ENCODE measurements at regions not wholly inside any gene's neighbourhood (a gene's known extent, or its start where the extent isn't known, plus 50 kb on each side); places are given as distances from the start of the nearest gene placed in this dataset.

DNA sequence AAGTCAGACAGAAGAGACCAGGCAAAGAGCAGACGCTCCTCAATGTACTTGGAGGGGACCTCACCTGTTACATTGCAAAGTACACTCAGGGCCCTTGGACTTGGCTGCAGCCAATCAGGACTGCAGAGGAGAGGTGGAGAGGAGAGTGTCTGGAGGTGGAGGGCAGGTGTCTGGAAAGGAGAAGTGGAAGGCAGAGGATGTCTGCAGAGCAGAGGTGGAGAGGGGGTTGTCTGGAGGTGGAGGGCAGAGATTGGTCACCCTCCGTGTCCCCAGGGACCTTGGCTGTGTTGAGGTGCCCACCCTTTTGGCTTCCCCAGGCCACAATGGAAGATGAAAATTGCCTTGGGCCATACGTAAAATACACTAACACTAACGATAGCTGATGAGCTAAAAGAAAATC is 241.3 kb upstream of the IRX2 start:
- Histone ChIP-seq H3K9ac (ENCODE audit: insufficient read depth, low read length) (no peak overlapping the region), H3K36me3 (ENCODE audit: control insufficient read depth, insufficient read depth, low read length) (no peaks in the 10 kb centered on the region), H3K4me3 (replicated peaks in 1 of 4; ENCODE audit: control extremely low read depth in 1 of 4, insufficient read depth in 1 of 4, low read depth in 3 of 4, low read length in 4 of 4) (no peak overlapping the region), H2AFZ (ENCODE audit: low read length) (no peak overlapping the region), H3K9me3 (ENCODE audit: control insufficient read depth, insufficient read depth, low read depth, low read length) (no peaks in the 10 kb centered on the region), H3K27ac (ENCODE audit: insufficient read depth, low read length) (no peak overlapping the region), H3K4me2 (ENCODE audit: extremely low read depth, insufficient read depth, low read length) (no peak overlapping the region), H3K27me3 (ENCODE audit: control insufficient read depth, insufficient read depth, low read length) (no peaks in the 10 kb centered on the region), H3K79me2 (ENCODE audit: control insufficient read depth, insufficient read depth, low read length) (no peaks in the 10 kb centered on the region), H4K20me1 (ENCODE audit: control insufficient read depth, extremely low read depth, insufficient read depth, low read length) (no peaks in the 10 kb centered on the region), H3K4me1 (ENCODE audit: control insufficient read depth, extremely low read depth, insufficient read depth, low read length) (no peaks in the 10 kb centered on the region)
- no peak for DNase-seq (ENCODE audit: low read depth in 2 of 2)
- TF ChIP-seq EZH2 (IDR thresholded peaks at IDR 0.05; ENCODE audit: low read length, missing control alignments) = no peak
- TF ChIP-seq, protein P1, sequence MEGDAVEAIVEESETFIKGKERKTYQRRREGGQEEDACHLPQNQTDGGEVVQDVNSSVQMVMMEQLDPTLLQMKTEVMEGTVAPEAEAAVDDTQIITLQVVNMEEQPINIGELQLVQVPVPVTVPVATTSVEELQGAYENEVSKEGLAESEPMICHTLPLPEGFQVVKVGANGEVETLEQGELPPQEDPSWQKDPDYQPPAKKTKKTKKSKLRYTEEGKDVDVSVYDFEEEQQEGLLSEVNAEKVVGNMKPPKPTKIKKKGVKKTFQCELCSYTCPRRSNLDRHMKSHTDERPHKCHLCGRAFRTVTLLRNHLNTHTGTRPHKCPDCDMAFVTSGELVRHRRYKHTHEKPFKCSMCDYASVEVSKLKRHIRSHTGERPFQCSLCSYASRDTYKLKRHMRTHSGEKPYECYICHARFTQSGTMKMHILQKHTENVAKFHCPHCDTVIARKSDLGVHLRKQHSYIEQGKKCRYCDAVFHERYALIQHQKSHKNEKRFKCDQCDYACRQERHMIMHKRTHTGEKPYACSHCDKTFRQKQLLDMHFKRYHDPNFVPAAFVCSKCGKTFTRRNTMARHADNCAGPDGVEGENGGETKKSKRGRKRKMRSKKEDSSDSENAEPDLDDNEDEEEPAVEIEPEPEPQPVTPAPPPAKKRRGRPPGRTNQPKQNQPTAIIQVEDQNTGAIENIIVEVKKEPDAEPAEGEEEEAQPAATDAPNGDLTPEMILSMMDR (conservative IDR thresholded peaks at IDR 0.05 in 1 of 2, IDR thresholded peaks at IDR 0.05 in 1 of 2; ENCODE audit: low read depth in 1 of 2, low read length in 2 of 2) = no peak

DNA sequence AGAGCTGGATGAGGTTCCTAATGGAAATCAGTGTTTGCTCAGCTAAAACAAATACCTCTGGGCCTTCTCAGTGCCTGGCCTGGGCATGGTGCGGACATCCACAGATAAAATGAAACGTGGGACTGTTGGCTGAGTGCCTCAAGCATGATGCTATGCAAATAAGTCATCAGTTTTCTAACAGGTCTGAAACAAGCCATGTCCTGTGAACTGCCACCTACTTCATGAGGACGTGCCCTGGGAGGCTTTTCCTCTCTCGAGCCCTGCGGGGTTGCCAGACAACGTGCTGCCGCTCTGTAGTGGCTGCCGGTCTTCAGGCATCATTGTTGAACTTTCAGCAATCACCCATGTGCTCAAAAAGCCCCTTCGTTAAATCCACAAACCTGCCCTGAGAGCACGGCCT is 240.4 kb upstream of the IRX2 start:
- H3K9me3 ChIP-seq (ENCODE audit: control insufficient read depth, insufficient read depth, low read depth, low read length) = no peaks in the 10 kb centered on the region
- no peak for TF ChIP-seq EZH2 (IDR thresholded peaks at IDR 0.05; ENCODE audit: low read length, missing control alignments)
- TF ChIP-seq, protein P1 (conservative IDR thresholded peaks at IDR 0.05 in 1 of 2, IDR thresholded peaks at IDR 0.05 in 1 of 2; ENCODE audit: low read depth in 1 of 2, low read length in 2 of 2) = no peak

DNA sequence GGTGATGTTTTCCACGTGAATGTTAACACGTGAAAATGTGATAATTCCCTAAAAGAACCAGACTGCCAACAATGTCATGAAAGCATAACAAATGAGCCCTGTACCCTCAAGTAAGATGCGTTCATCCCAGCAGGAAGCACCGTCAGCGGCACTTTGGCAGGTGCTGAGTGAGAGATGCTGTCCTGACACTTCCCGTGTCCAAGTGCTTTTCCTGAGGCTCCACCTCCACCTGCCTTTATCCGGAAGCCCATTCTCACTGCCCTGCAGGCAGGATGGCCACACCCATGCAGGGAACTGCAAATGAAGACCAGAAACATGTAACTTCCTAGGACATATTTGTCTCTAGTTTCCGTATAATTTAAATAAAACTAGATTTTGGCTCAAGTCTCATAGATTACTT is 238.0 kb upstream of the IRX2 start:
- TF ChIP-seq, protein P1 (conservative IDR thresholded peaks at IDR 0.05 in 1 of 2, IDR thresholded peaks at IDR 0.05 in 1 of 2; ENCODE audit: low read depth in 1 of 2, low read length in 2 of 2) = no peak
- no peak for TF ChIP-seq EZH2 (IDR thresholded peaks at IDR 0.05; ENCODE audit: low read length, missing control alignments)
- no peak overlapping the region for H3K27ac ChIP-seq (ENCODE audit: insufficient read depth, low read length)

More for the DNA sequence above, 240.4 kb upstream of the IRX2 start:
- H4K20me1 ChIP-seq (ENCODE audit: control insufficient read depth, extremely low read depth, insufficient read depth, low read length) = no peaks in the 10 kb centered on the region
- no peak overlapping the region for H3K27ac ChIP-seq (ENCODE audit: insufficient read depth, low read length)
- H3K4me1 ChIP-seq (ENCODE audit: control insufficient read depth, extremely low read depth, insufficient read depth, low read length) = no peaks in the 10 kb centered on the region
- H3K36me3 ChIP-seq (ENCODE audit: control insufficient read depth, insufficient read depth, low read length) = no peaks in the 10 kb centered on the region
- no peak overlapping the region for H3K9ac ChIP-seq (ENCODE audit: insufficient read depth, low read length)
- H3K4me3 ChIP-seq (replicated peaks in 1 of 4; ENCODE audit: control extremely low read depth in 1 of 4, insufficient read depth in 1 of 4, low read depth in 3 of 4, low read length in 4 of 4) = no peak overlapping the region
- H3K79me2 ChIP-seq (ENCODE audit: control insufficient read depth, insufficient read depth, low read length) = no peaks in the 10 kb centered on the region
- no peaks in the 10 kb centered on the region for H3K27me3 ChIP-seq (ENCODE audit: control insufficient read depth, insufficient read depth, low read length)
- H3K4me2 ChIP-seq (ENCODE audit: extremely low read depth, insufficient read depth, low read length) = no peak overlapping the region
- H2AFZ ChIP-seq (ENCODE audit: low read length) = no peak overlapping the region
- no peak for DNase-seq (ENCODE audit: low read depth in 2 of 2)

More for the DNA sequence above, 238.0 kb upstream of the IRX2 start:
- DNase-seq (ENCODE audit: low read depth in 2 of 2) = no peak
- no peaks in the 10 kb centered on the region for H3K4me1 ChIP-seq (ENCODE audit: control insufficient read depth, extremely low read depth, insufficient read depth, low read length)
- H3K9ac ChIP-seq (ENCODE audit: insufficient read depth, low read length) = no peak overlapping the region
- H3K27me3 ChIP-seq (ENCODE audit: control insufficient read depth, insufficient read depth, low read length) = no peaks in the 10 kb centered on the region
- H3K36me3 ChIP-seq (ENCODE audit: control insufficient read depth, insufficient read depth, low read length) = no peaks in the 10 kb centered on the region
- H2AFZ ChIP-seq (ENCODE audit: low read length) = no peak overlapping the region
- no peak overlapping the region for H3K4me2 ChIP-seq (ENCODE audit: extremely low read depth, insufficient read depth, low read length)
- H3K9me3 ChIP-seq (ENCODE audit: control insufficient read depth, insufficient read depth, low read depth, low read length) = no peaks in the 10 kb centered on the region
- H3K4me3 ChIP-seq (replicated peaks in 1 of 4; ENCODE audit: control extremely low read depth in 1 of 4, insufficient read depth in 1 of 4, low read depth in 3 of 4, low read length in 4 of 4) = no peak overlapping the region
- H4K20me1 ChIP-seq (ENCODE audit: control insufficient read depth, extremely low read depth, insufficient read depth, low read length) = no peaks in the 10 kb centered on the region
- H3K79me2 ChIP-seq (ENCODE audit: control insufficient read depth, insufficient read depth, low read length) = no peaks in the 10 kb centered on the region
